Stimulated activated effector memory CD8-positive, alpha-beta T cell treated with anti-CD3 and anti-CD28 coated beads, Interleukin-12 subunit alpha, Interleukin-12 subunit beta, amount 100 ng/mL, for 72 hours (primary cell): ENCODE measurements at regions not wholly inside any gene's neighbourhood (a gene's known extent, or its start where the extent isn't known, plus 50 kb on each side); places are given as distances from the start of the nearest gene placed in this dataset.

Experiments
- ATAC-seq: fragments of 150-1000 bp; cut with Tn5 transposase; 2 replicates; pipeline ENCODE4 v1.10.0; 2021
- DNase-seq, 2 donors: peaks; one replicate each; pipeline ENCODE4 v3.0.0; 2021 to 2022; ENCODE audit warnings: low spot score in 2 of 2
- H3K27ac Mint-ChIP-seq: one replicate; pipeline ENCODE4 v1.8.0; 2022; ENCODE audit warnings: mild to moderate bottlenecking, mixed read lengths
- H3K36me3 Mint-ChIP-seq: one replicate; pipeline ENCODE4 v1.8.0; 2022; ENCODE audit warnings: mild to moderate bottlenecking, mixed read lengths
- H3K4me1 Mint-ChIP-seq: one replicate; pipeline ENCODE4 v1.8.0; 2022; ENCODE audit warnings: mixed read lengths
- H3K4me3 Mint-ChIP-seq: one replicate; pipeline ENCODE4 v1.8.0; 2022; ENCODE audit warnings: mild to moderate bottlenecking, mixed read lengths
- H3K9me3 Mint-ChIP-seq: one replicate; pipeline ENCODE4 v1.8.0; 2022; ENCODE audit warnings: mixed read lengths

DNA sequence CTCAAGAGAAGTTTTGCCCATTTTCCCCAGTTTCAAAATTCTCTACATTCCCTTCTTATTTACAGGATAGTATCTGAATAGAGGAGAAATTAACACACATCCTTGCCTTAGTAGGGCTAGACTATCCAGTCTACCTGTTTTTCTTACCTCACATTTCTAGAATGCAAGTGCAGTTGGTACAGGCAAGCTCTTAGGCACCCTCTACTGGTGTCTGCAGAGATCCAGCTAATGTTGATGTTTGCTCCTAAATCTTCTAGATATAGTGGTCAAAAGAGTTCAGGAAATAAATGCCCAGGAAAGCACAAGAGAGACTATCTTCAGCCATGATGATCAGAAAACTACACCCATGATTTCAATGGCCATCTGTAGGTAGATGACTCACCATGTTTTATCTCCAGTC lies 205.3 kb downstream of the HTR7 start:
- no peak for DNase-seq
- Mint-ChIP-seq H3K9me3 (peaks cover 10% of the 10 kb centered on the region), H3K4me1 (no peaks in the 10 kb centered on the region), H3K4me3 (no peak overlapping the region), H3K27ac (no peak overlapping the region), H3K36me3 (no peaks in the 10 kb centered on the region)
- ATAC-seq, result no peak

DNA sequence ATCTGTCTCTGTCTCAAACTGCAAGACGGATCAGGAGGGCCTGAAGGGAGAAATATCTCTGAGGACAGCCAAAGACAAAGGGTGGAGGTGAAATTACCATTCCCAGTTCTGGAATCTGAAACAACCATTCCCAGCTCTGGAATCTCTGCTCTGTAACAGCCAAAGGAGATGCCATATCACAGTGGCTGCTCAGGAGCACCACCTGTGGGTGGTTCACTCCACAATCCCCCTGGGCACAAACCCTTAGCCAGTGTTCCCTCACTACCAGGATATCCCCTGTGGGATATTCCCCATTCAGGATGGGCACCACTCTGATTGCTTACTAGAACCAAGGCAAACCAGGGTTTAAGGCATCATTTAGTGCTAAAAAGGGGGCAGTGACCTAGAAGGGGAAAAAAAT lies 199.0 kb downstream of the HTR7 start:
- Mint-ChIP-seq H3K27ac (no peak overlapping the region), H3K36me3 (no peaks in the 10 kb centered on the region), H3K9me3 (peaks cover 5% of the 10 kb centered on the region), H3K4me1 (no peaks in the 10 kb centered on the region), H3K4me3 (no peak overlapping the region)
- ATAC-seq (no peak), DNase-seq (no peak)

DNA sequence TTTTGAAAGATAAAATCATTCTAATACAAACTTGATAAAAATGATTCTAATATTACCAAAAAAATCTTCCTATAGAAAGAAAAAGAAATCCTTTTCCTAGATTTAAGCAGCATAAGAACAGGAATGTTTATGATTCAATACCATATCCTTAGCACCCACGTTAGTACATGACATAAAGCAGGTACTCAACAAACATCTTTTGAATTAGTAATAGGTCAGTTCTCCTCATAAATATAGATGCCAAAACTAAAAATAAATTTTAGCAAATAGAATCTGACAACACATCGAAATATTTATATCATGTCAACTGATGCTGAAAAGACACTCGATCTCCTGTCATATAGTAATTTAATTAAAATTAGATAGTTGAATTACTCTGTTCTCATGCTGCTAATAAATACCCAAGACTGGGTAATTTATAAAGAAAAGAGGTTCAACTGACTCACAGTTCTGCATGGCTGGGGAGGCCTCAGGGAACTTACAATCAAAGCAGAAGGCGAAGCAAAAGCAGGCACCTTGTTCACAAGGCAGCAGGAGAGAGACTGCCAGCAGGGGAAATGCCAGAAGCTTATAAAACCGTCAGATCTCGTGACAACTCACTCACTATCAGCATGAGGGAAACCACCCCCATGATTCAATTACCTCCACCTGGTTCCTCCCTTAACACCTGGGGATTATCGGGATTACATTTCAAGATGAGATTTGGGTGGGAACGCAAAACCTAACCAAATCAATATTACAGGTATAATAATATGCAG lies 191.8 kb downstream of the HTR7 start:
- H3K4me3 Mint-ChIP-seq, result no peak overlapping the region
- no peak for DNase-seq
- H3K27ac Mint-ChIP-seq, result no peak overlapping the region
- H3K9me3 Mint-ChIP-seq, result peaks cover 2% of the 10 kb centered on the region
- no peak for ATAC-seq
- no peaks in the 10 kb centered on the region for H3K4me1 Mint-ChIP-seq
- no peaks in the 10 kb centered on the region for H3K36me3 Mint-ChIP-seq

DNA sequence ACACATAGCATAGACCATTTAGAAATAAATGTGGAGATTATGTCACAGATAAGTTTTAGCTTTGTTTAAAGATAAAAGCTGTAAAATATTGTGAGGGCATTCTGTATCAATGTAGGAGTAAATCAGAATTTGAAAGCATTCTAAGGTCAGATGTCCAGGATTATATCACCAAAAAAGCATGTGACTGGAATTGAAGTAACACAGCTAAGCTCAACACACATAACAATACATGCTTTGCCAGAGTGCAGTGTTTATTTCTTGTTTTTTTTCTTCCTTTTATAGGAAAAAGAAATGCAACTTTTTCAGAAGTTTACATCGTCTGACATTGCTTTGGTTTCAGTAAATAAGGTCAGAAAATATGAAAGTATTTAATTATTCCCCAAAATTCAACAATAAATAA lies 183.4 kb downstream of the HTR7 start:
- Mint-ChIP-seq H3K4me3 (no peak overlapping the region), H3K27ac (no peak overlapping the region), H3K4me1 (no peaks in the 10 kb centered on the region), H3K36me3 (no peaks in the 10 kb centered on the region), H3K9me3 (no peaks in the 10 kb centered on the region)
- DNase-seq (no peak), ATAC-seq (no peak)

DNA sequence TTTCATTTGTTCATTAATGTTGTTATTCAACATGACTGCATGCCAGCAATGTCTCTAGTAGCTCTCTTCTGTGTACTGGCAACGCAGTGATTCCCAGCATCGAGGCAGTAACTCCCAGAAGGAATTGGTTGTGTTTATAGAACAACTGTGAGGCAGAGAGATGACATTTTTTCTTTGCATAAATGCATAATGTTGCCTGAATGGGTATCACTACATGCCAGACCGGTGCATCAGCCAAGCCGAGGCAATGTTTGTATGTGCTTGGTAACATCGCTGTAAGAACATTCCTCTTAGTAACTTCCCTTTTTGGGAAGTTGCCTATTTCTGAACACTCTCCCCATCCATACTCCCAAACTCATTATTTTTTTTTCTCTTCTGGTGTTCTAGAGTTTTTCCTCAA lies 182.9 kb downstream of the HTR7 start:
- Mint-ChIP-seq H3K27ac (no peak overlapping the region), H3K9me3 (no peaks in the 10 kb centered on the region), H3K36me3 (no peaks in the 10 kb centered on the region), H3K4me1 (no peaks in the 10 kb centered on the region), H3K4me3 (no peak overlapping the region)
- DNase-seq (no peak), ATAC-seq (no peak)

DNA sequence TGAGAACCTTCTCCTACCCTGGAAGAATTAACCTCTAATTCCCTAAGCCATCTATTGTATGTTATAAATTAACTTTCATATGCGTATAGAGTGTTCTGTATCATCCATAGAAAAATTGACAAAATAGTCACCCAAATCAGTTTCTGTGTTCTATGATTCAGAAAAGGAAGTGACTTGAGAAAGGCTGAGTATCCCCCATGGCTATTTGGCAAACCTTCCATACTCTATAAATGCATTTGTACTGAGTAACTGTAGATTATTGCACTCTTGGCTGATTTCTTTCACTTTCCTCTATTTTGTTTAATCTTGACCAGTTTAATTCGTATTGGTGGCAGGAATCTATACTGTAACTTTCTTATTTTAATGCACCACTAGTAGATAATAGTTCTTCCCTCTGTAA lies 182.2 kb downstream of the HTR7 start:
- H3K36me3 Mint-ChIP-seq, result no peaks in the 10 kb centered on the region
- no peaks in the 10 kb centered on the region for H3K4me1 Mint-ChIP-seq
- no peaks in the 10 kb centered on the region for H3K9me3 Mint-ChIP-seq
- H3K27ac Mint-ChIP-seq, result no peak overlapping the region
- DNase-seq (no peak), ATAC-seq (no peak)
- H3K4me3 Mint-ChIP-seq, result no peak overlapping the region
